CD4-positive, alpha-beta T cell (primary cell): ENCODE measurements at regions not wholly inside any gene's neighbourhood (a gene's known extent, or its start where the extent isn't known, plus 50 kb on each side); places are given as distances from the start of the nearest gene placed in this dataset.

Experiments used
- ATAC-seq: fragments of 200-7000 bp; cut with Tn5 transposase; one replicate; pipeline ENCODE4 v1.10.0; 2022; ENCODE audit warnings: mild to moderate bottlenecking; ENCODE audit not compliant: poor library complexity
- CTCF ChIA-PET: fragments of 350-600 bp; sonication (Branson Sonifier 250); formaldehyde crosslinking; loops from one replicate; lab custom pipeline; 2021; ENCODE audit warnings: antibody characterized with exemption, inconsistent platforms; lab: Charles Lee
- POLR2A ChIA-PET: fragments of 350-600 bp; sonication (Branson Sonifier 250); formaldehyde crosslinking; loops from one replicate; lab custom pipeline; 2021; ENCODE audit warnings: antibody characterized with exemption, inconsistent platforms; lab: Charles Lee
- DNase-seq, 14 experiments: peaks; one replicate each; pipeline ENCODE4 v3.0.0-alpha.2; 2013 to 2020; ENCODE audit warnings: mixed read lengths in 2 of 14
- H3K27ac ChIP-seq, 2 donors: one replicate each; pipeline versions ENCODE4 v1.5.1 to v1.7.0; 2013; ENCODE audit warnings: low read length in 2 of 2, low read depth in 1 of 2, mild to moderate bottlenecking in 1 of 2
- H3K27me3 ChIP-seq, 2 experiments: 1 replicate in 1 of 2; 2 replicates in 1 of 2; pipeline versions ENCODE4 v1.6.1 to v1.7.0; 2013; ENCODE audit warnings: low read length in 2 of 2, control low read depth in 1 of 2, mild to moderate bottlenecking in 1 of 2, moderate library complexity in 1 of 2; ENCODE audit not compliant: insufficient read depth in 2 of 2, control insufficient read depth in 1 of 2
- H3K36me3 ChIP-seq: one replicate; pipeline ENCODE4 v1.6.1; 2013; ENCODE audit warnings: low read length, control low read depth; ENCODE audit not compliant: insufficient read depth
- H3K4me1 ChIP-seq: one replicate; pipeline ENCODE4 v1.6.1; 2013; ENCODE audit warnings: low read length, control low read depth; ENCODE audit not compliant: insufficient read depth
- H3K4me3 ChIP-seq: one replicate; pipeline ENCODE4 v1.5.1; 2013; ENCODE audit warnings: mild to moderate bottlenecking, low read length, moderate library complexity
- H3K9me3 ChIP-seq, 2 experiments: 1 replicate in 1 of 2; 2 replicates in 1 of 2; pipeline versions ENCODE4 v1.6.1 to v1.7.0; 2013; ENCODE audit warnings: low read length in 2 of 2, mild to moderate bottlenecking in 2 of 2, control low read depth in 1 of 2, moderate library complexity in 1 of 2; ENCODE audit not compliant: control insufficient read depth in 1 of 2, insufficient read depth in 1 of 2
- H3K27ac Mint-ChIP-seq: one replicate; pipeline ENCODE4 v1.8.0; 2020; ENCODE audit warnings: mixed read lengths
- H3K27me3 Mint-ChIP-seq: one replicate; pipeline ENCODE4 v1.8.0; 2021; ENCODE audit warnings: mixed read lengths
- H3K36me3 Mint-ChIP-seq: one replicate; pipeline ENCODE4 v1.8.0; 2021; ENCODE audit warnings: low read depth, mixed read lengths
- H3K4me1 Mint-ChIP-seq: one replicate; pipeline ENCODE4 v1.8.0; 2021; ENCODE audit warnings: low read depth, mixed read lengths
- H3K4me3 Mint-ChIP-seq: one replicate; pipeline ENCODE4 v1.8.0; 2020; ENCODE audit warnings: mild to moderate bottlenecking, mixed read lengths
- H3K9me3 Mint-ChIP-seq: one replicate; pipeline ENCODE4 v1.8.0; 2020; ENCODE audit warnings: mixed read lengths
- intact Hi-C, 2 experiments: fragments of 100-400 bp; cut with DNase I in 1 of 2; cut with micrococcal nuclease in 1 of 2; formaldehyde crosslinking; loops; one replicate each; pipeline versions ENCODE4 v1.15.1 to v1.9.0; 2023 to 2025; cut with DNase I, micrococcal nuclease
- TF ChIP-seq, protein P1 (sequence below): fragments of 200-600 bp; IDR thresholded peaks from one replicate; pipeline ENCODE4 v1.8.0; 2022; ENCODE audit warnings: antibody characterized with exemption, mild to moderate bottlenecking

DNA sequence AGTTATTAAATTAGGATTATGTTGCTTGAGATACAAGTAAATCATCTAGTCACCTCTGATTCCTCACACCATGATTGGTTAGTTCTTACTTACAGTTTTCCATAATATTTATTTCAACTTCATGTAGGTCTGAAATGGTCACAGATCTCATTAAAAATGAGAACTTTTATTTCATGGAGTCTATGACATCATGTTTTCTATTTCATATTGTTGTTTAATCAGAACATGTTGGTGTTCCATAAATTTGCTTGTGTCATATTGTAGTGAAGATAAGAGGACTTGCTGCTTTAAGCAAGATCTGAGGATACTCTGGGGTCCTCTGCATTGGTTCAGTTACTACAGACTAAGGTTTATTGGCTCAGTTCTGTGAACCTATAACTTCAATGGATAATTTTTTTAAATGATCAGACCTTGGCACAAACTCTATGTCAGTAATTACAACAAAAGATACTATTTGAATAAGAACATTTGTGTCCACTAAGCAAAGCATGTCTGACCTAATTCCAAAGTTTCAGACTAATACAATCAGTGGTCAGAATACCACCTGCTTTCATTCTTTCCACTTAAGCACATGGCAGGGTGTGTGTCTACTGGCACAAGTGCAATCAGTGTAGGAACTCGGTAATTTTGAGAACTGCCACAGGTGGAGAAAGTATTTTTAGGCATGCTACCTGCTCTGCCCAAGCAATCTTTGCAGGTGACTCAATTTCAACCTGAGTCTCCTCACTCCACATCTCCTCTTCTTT, 68.5 kb downstream of the CCDC71L start:
- no peak overlapping the region for H3K4me3 ChIP-seq
- Mint-ChIP-seq H3K27ac (no peak overlapping the region), H3K4me3 (no peak overlapping the region), H3K36me3 (no peaks in the 10 kb centered on the region), H3K4me1 (no peaks in the 10 kb centered on the region), H3K9me3 (no peaks in the 10 kb centered on the region), H3K27me3 (peaks cover 5% of the 10 kb centered on the region)
- DNase-seq (no peak), ATAC-seq (no peak)
- TF ChIP-seq, protein P1, sequence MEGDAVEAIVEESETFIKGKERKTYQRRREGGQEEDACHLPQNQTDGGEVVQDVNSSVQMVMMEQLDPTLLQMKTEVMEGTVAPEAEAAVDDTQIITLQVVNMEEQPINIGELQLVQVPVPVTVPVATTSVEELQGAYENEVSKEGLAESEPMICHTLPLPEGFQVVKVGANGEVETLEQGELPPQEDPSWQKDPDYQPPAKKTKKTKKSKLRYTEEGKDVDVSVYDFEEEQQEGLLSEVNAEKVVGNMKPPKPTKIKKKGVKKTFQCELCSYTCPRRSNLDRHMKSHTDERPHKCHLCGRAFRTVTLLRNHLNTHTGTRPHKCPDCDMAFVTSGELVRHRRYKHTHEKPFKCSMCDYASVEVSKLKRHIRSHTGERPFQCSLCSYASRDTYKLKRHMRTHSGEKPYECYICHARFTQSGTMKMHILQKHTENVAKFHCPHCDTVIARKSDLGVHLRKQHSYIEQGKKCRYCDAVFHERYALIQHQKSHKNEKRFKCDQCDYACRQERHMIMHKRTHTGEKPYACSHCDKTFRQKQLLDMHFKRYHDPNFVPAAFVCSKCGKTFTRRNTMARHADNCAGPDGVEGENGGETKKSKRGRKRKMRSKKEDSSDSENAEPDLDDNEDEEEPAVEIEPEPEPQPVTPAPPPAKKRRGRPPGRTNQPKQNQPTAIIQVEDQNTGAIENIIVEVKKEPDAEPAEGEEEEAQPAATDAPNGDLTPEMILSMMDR: no peak
- no peaks in the 10 kb centered on the region for H3K4me1 ChIP-seq
- no peak overlapping the region for H3K27ac ChIP-seq
- intact Hi-C loops: loop anchor here in 1 of 2 experiments (10.0 kb wide), 1 partner anchor 308 kb away; the partner anchor contains the start of gene NAMPT
- ChIA-PET POLR2A (no interaction called here), CTCF (no interaction called here)
- H3K27me3 ChIP-seq: no peaks in the 10 kb centered on the region
- H3K36me3 ChIP-seq: no peaks in the 10 kb centered on the region
- no peaks in the 10 kb centered on the region for H3K9me3 ChIP-seq

GRCh38 chr7:106591146-106591545, 69.8 kb downstream of the CCDC71L start:
- no peak overlapping the region for H3K4me3 ChIP-seq
- DNase-seq (no peak), ATAC-seq (no peak)
- no peaks in the 10 kb centered on the region for H3K36me3 Mint-ChIP-seq
- no peaks in the 10 kb centered on the region for H3K4me1 ChIP-seq
- ChIA-PET POLR2A (no interaction called here), CTCF (no interaction called here)
- no peaks in the 10 kb centered on the region for H3K9me3 ChIP-seq
- no peaks in the 10 kb centered on the region for H3K9me3 Mint-ChIP-seq
- H3K27ac Mint-ChIP-seq: no peak overlapping the region
- intact Hi-C loops: loop anchor here in 1 of 2 experiments (10.0 kb wide), 1 partner anchor 306 kb away; the partner anchor contains the start of gene NAMPT
- no peak overlapping the region for H3K27ac ChIP-seq
- H3K36me3 ChIP-seq: no peaks in the 10 kb centered on the region
- no peaks in the 10 kb centered on the region for H3K4me1 Mint-ChIP-seq
- TF ChIP-seq, protein P1: no peak
- no peaks in the 10 kb centered on the region for H3K27me3 ChIP-seq
- H3K27me3 Mint-ChIP-seq: peaks cover 13% of the 10 kb centered on the region
- no peak overlapping the region for H3K4me3 Mint-ChIP-seq

- Histone ChIP-seq H3K4me1 (no peaks in the 10 kb centered on the region), H3K27ac (no peak overlapping the region), H3K27me3 (no peaks in the 10 kb centered on the region), H3K9me3 (no peaks in the 10 kb centered on the region), H3K36me3 (no peaks in the 10 kb centered on the region), H3K4me3 (no peak overlapping the region)
- no peak for ATAC-seq
- H3K4me1 Mint-ChIP-seq: no peaks in the 10 kb centered on the region
- peaks cover 8% of the 10 kb centered on the region for H3K27me3 Mint-ChIP-seq
- H3K36me3 Mint-ChIP-seq: no peaks in the 10 kb centered on the region
- H3K27ac Mint-ChIP-seq: no peak overlapping the region
- ChIA-PET POLR2A (no interaction called here), CTCF (no interaction called here)
- no peak overlapping the region for H3K4me3 Mint-ChIP-seq
- TF ChIP-seq, protein P1: no peak
- no peak for DNase-seq
- intact Hi-C loops: loop anchor here in 1 of 2 experiments (10.0 kb wide), 1 partner anchor 306 kb away; the partner anchor contains the start of gene NAMPT
- H3K9me3 Mint-ChIP-seq: no peaks in the 10 kb centered on the region
Observed at GRCh38 chr7:106590209-106590816, 70.6 kb downstream of the CCDC71L start.
